GM23338 (cell line): ENCODE measurements at regions not wholly inside any gene's neighbourhood (a gene's known extent, or its start where the extent isn't known, plus 50 kb on each side); places are given as distances from the start of the nearest gene placed in this dataset.
"Not testable (repeated sequence)": the region's sequence is repeated elsewhere in the genome, so short reads cannot be mapped to it uniquely, and the experiment has no call there.

Source experiments
- ATAC-seq: fragments of 200-7000 bp; cut with Tn5 transposase; 3 replicates; pipeline ENCODE4 v1.9.1; 2020
- DNase-seq: peaks from one replicate; pipeline ENCODE4 v3.0.0-alpha.2; 2015; ENCODE audit warnings: low spot score
- H2AFZ ChIP-seq: fragments of 200-600 bp; sonication (generic); 2 replicates; pipeline ENCODE4 v1.8.0; 2016; ENCODE audit warnings: antibody characterized with exemption, mild to moderate bottlenecking, moderate library complexity
- H3F3A ChIP-seq: fragments of 200-600 bp; sonication (generic); replicated peaks from 2 replicates; pipeline ENCODE4 v1.8.0; 2017; ENCODE audit warnings: antibody characterized with exemption, mixed run types, low read depth
- H3K27ac ChIP-seq: fragments of 200-600 bp; sonication (generic); 2 replicates; pipeline ENCODE4 v1.6.1; 2016; ENCODE audit warnings: low read depth
- H3K27me3 ChIP-seq: fragments of 200-600 bp; sonication (generic); 2 replicates; pipeline ENCODE4 v1.8.0; 2016; ENCODE audit warnings: mild to moderate bottlenecking, mixed run types, moderate library complexity; ENCODE audit not compliant: insufficient read depth
- H3K36me3 ChIP-seq: fragments of 200-600 bp; sonication (generic); 2 replicates; pipeline ENCODE4 v1.8.0; 2016; ENCODE audit warnings: mild to moderate bottlenecking; ENCODE audit not compliant: insufficient read depth
- H3K4me1 ChIP-seq: fragments of 200-600 bp; sonication (generic); 2 replicates; pipeline ENCODE4 v1.8.0; 2016; ENCODE audit warnings: mild to moderate bottlenecking, moderate library complexity; ENCODE audit not compliant: insufficient read depth
- H3K4me2 ChIP-seq: fragments of 200-600 bp; sonication (generic); 2 replicates; pipeline ENCODE4 v1.7.1; 2017; ENCODE audit warnings: mixed run types
- H3K4me3 ChIP-seq: fragments of 200-600 bp; sonication (generic); 2 replicates; pipeline ENCODE4 v1.6.1; 2016; ENCODE audit warnings: mixed run types
- H3K79me2 ChIP-seq: fragments of 200-600 bp; sonication (generic); replicated peaks from 2 replicates; pipeline ENCODE4 v1.8.0; 2017; ENCODE audit warnings: mild to moderate bottlenecking; ENCODE audit not compliant: insufficient read depth
- H3K9me2 ChIP-seq: fragments of 200-600 bp; sonication (generic); 2 replicates; pipeline ENCODE4 v1.8.0; 2017; ENCODE audit not compliant: insufficient read depth
- H4K20me1 ChIP-seq: fragments of 200-600 bp; sonication (generic); replicated peaks from 2 replicates; pipeline ENCODE4 v1.8.0; 2017; ENCODE audit warnings: mild to moderate bottlenecking; ENCODE audit not compliant: insufficient read depth
- H3K27ac Mint-ChIP-seq: 2 replicates; pipeline ENCODE4 v1.8.0; 2020; ENCODE audit warnings: inconsistent platforms, mild to moderate bottlenecking, moderate library complexity, mixed read lengths
- H3K27me3 Mint-ChIP-seq: 3 replicates; pipeline ENCODE4 v1.8.0; 2022; ENCODE audit warnings: low read depth, mild to moderate bottlenecking, moderate library complexity, mixed read lengths, inconsistent platforms; ENCODE audit not compliant: insufficient read depth, poor library complexity
- H3K36me3 Mint-ChIP-seq: 3 replicates; pipeline ENCODE4 v1.8.0; 2021; ENCODE audit warnings: low read depth, mild to moderate bottlenecking, inconsistent platforms, moderate library complexity, mixed read lengths
- H3K4me1 Mint-ChIP-seq: 3 replicates; pipeline ENCODE4 v1.8.0; 2020; ENCODE audit warnings: mild to moderate bottlenecking, inconsistent platforms, mixed read lengths
- H3K4me3 Mint-ChIP-seq: 3 replicates; pipeline ENCODE4 v1.8.0; 2021; ENCODE audit warnings: moderate library complexity, mild to moderate bottlenecking, inconsistent platforms, mixed read lengths
- H3K9me3 Mint-ChIP-seq: 3 replicates; pipeline ENCODE4 v1.8.0; 2020; ENCODE audit warnings: moderate library complexity, mild to moderate bottlenecking, inconsistent platforms, mixed read lengths
- CREB1 ChIP-seq: fragments of 250-450 bp; sonication (Bioruptor Pico); IDR thresholded peaks from 2 replicates; pipeline ENCODE4 v1.5.0; 2020; ENCODE audit warnings: low read depth, mild to moderate bottlenecking, moderate library complexity
- ETS1 ChIP-seq: IDR thresholded peaks from 2 replicates; pipeline ENCODE4 v1.6.1; 2016; ENCODE audit warnings: antibody characterized with exemption
- EZH2 ChIP-seq: fragments of 200-600 bp; sonication (generic); IDR thresholded peaks from one replicate; pipeline ENCODE4 v1.8.0; 2017; ENCODE audit warnings: antibody characterized with exemption, mild to moderate bottlenecking, low read depth; ENCODE audit not compliant: unreplicated experiment
- JUNB ChIP-seq: IDR thresholded peaks from one replicate; pipeline ENCODE4 v1.6.1; 2016; ENCODE audit warnings: antibody characterized with exemption; ENCODE audit not compliant: unreplicated experiment
- NANOG ChIP-seq: IDR thresholded peaks from 2 replicates; pipeline ENCODE4 v1.6.1; 2016; ENCODE audit warnings: antibody characterized with exemption, borderline replicate concordance
- STAT1 ChIP-seq: IDR thresholded peaks from one replicate; pipeline ENCODE4 v1.6.1; 2016; ENCODE audit warnings: antibody characterized with exemption; ENCODE audit not compliant: unreplicated experiment
- ZNF331 ChIP-seq: fragments of 250-450 bp; sonication (Bioruptor Pico); IDR thresholded peaks from 2 replicates; pipeline ENCODE4 v1.5.0; 2020; ENCODE audit warnings: low read depth, mild to moderate bottlenecking, moderate library complexity
- TF ChIP-seq, protein P1 (sequence below), 2 experiments: fragments of 200-600 bp in 1 of 2; sonication (generic) in 1 of 2; conservative IDR thresholded peaks; 2 replicates each; pipeline versions ENCODE4 v1.5.1 to v1.6.1; 2016 to 2017; ENCODE audit warnings: antibody characterized with exemption in 2 of 2, low read depth in 2 of 2, mild to moderate bottlenecking in 2 of 2, moderate library complexity in 1 of 2
- TF ChIP-seq, protein P2 (sequence below): fragments of 250-450 bp; sonication (Bioruptor Pico); IDR thresholded peaks from 2 replicates; pipeline ENCODE4 v1.5.0; 2020; ENCODE audit warnings: mild to moderate bottlenecking, moderate library complexity

DNA sequence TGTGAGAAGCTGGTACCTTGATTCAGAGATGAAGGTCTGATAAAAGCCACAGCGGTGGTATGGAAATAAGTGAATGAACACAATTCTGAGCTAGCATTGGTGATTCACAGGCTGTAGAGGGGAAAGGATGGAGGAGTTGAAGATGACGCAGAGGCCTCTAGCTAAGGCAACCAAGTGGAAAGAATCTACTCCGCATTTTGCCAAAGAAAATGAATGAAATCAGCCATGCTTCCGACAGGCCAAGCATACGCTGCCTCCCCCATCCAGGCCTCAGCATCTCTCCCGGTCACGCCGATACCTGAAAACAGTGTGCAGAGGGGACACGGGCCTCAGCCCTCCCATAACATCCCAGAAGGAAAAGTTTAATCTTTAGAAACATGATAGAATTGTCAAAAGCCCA, 124.3 kb upstream of the UNC5B start (continued):
- no peak for TF ChIP-seq ETS1
- no peak for TF ChIP-seq JUNB
- no peak for TF ChIP-seq NANOG
- no peak for TF ChIP-seq ZNF331 (CRISPR knock-in tag)
- TF ChIP-seq CREB1 (CRISPR knock-in tag): no peak
- no peak for TF ChIP-seq EZH2
- no peak for TF ChIP-seq STAT1
- TF ChIP-seq, protein P1, sequence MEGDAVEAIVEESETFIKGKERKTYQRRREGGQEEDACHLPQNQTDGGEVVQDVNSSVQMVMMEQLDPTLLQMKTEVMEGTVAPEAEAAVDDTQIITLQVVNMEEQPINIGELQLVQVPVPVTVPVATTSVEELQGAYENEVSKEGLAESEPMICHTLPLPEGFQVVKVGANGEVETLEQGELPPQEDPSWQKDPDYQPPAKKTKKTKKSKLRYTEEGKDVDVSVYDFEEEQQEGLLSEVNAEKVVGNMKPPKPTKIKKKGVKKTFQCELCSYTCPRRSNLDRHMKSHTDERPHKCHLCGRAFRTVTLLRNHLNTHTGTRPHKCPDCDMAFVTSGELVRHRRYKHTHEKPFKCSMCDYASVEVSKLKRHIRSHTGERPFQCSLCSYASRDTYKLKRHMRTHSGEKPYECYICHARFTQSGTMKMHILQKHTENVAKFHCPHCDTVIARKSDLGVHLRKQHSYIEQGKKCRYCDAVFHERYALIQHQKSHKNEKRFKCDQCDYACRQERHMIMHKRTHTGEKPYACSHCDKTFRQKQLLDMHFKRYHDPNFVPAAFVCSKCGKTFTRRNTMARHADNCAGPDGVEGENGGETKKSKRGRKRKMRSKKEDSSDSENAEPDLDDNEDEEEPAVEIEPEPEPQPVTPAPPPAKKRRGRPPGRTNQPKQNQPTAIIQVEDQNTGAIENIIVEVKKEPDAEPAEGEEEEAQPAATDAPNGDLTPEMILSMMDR (conservative IDR thresholded peaks at IDR 0.05; ENCODE audit: low read depth in 2 of 2): no peak

- H3K27me3 Mint-ChIP-seq, ATAC-seq, H3K79me2 ChIP-seq, H3K4me3 Mint-ChIP-seq, H2AFZ ChIP-seq, H3K27ac ChIP-seq, H3K36me3 Mint-ChIP-seq, H3K9me3 Mint-ChIP-seq, H3K36me3 ChIP-seq, H3F3A ChIP-seq, H3K4me1 ChIP-seq, H3K27me3 ChIP-seq, H4K20me1 ChIP-seq, H3K9me2 ChIP-seq, H3K4me3 ChIP-seq, H3K27ac Mint-ChIP-seq, DNase-seq, H3K4me2 ChIP-seq: not testable (repeated sequence)
- H3K4me1 Mint-ChIP-seq: peaks cover 11% of the 10 kb centered on the region
These were observed 123.8 kb upstream of the UNC5B start for GRCh38 chr10:71088578-71088977.

GRCh38 chr10:71089162-71089561, 123.2 kb upstream of the UNC5B start:
- ATAC-seq (no peak), DNase-seq (no peak)
- no peaks in the 10 kb centered on the region for H3K27me3 ChIP-seq
- Mint-ChIP-seq H3K4me1 (peaks cover 11% of the 10 kb centered on the region), H3K27ac (no peak overlapping the region), H3K4me3 (no peak overlapping the region), H3K27me3 (peaks cover 9% of the 10 kb centered on the region), H3K36me3 (no peaks in the 10 kb centered on the region), H3K9me3 (no peaks in the 10 kb centered on the region)
- no peaks in the 10 kb centered on the region for H3F3A ChIP-seq
- no peaks in the 10 kb centered on the region for H3K79me2 ChIP-seq
- H3K9me2 ChIP-seq: no peaks in the 10 kb centered on the region
- H3K4me3 ChIP-seq: no peak overlapping the region
- H4K20me1 ChIP-seq: no peaks in the 10 kb centered on the region
- no peaks in the 10 kb centered on the region for H3K4me1 ChIP-seq
- H3K4me2 ChIP-seq: no peak overlapping the region
- H3K36me3 ChIP-seq: no peaks in the 10 kb centered on the region
- no peak overlapping the region for H3K27ac ChIP-seq
- no peak overlapping the region for H2AFZ ChIP-seq
- TF ChIP-seq, protein P2, sequence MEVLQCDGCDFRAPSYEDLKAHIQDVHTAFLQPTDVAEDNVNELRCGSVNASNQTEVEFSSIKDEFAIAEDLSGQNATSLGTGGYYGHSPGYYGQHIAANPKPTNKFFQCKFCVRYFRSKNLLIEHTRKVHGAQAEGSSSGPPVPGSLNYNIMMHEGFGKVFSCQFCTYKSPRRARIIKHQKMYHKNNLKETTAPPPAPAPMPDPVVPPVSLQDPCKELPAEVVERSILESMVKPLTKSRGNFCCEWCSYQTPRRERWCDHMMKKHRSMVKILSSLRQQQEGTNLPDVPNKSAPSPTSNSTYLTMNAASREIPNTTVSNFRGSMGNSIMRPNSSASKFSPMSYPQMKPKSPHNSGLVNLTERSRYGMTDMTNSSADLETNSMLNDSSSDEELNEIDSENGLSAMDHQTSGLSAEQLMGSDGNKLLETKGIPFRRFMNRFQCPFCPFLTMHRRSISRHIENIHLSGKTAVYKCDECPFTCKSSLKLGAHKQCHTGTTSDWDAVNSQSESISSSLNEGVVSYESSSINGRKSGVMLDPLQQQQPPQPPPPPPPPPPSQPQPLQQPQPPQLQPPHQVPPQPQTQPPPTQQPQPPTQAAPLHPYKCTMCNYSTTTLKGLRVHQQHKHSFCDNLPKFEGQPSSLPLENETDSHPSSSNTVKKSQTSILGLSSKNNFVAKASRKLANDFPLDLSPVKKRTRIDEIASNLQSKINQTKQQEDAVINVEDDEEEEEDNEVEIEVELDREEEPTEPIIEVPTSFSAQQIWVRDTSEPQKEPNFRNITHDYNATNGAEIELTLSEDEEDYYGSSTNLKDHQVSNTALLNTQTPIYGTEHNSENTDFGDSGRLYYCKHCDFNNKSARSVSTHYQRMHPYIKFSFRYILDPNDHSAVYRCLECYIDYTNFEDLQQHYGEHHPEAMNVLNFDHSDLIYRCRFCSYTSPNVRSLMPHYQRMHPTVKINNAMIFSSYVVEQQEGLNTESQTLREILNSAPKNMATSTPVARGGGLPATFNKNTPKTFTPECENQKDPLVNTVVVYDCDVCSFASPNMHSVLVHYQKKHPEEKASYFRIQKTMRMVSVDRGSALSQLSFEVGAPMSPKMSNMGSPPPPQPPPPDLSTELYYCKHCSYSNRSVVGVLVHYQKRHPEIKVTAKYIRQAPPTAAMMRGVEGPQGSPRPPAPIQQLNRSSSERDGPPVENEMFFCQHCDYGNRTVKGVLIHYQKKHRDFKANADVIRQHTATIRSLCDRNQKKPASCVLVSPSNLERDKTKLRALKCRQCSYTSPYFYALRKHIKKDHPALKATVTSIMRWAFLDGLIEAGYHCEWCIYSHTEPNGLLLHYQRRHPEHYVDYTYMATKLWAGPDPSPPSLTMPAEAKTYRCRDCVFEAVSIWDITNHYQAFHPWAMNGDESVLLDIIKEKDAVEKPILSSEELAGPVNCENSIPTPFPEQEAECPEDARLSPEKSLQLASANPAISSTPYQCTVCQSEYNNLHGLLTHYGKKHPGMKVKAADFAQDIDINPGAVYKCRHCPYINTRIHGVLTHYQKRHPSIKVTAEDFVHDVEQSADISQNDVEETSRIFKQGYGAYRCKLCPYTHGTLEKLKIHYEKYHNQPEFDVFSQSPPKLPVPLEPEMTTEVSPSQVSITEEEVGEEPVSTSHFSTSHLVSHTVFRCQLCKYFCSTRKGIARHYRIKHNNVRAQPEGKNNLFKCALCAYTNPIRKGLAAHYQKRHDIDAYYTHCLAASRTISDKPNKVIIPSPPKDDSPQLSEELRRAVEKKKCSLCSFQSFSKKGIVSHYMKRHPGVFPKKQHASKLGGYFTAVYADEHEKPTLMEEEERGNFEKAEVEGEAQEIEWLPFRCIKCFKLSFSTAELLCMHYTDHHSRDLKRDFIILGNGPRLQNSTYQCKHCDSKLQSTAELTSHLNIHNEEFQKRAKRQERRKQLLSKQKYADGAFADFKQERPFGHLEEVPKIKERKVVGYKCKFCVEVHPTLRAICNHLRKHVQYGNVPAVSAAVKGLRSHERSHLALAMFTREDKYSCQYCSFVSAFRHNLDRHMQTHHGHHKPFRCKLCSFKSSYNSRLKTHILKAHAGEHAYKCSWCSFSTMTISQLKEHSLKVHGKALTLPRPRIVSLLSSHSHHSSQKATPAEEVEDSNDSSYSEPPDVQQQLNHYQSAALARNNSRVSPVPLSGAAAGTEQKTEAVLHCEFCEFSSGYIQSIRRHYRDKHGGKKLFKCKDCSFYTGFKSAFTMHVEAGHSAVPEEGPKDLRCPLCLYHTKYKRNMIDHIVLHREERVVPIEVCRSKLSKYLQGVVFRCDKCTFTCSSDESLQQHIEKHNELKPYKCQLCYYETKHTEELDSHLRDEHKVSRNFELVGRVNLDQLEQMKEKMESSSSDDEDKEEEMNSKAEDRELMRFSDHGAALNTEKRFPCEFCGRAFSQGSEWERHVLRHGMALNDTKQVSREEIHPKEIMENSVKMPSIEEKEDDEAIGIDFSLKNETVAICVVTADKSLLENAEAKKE: no peak
